GM21529 (cell line): ENCODE measurements at regions not wholly inside any gene's neighbourhood (a gene's known extent, or its start where the extent isn't known, plus 50 kb on each side); places are given as distances from the start of the nearest gene placed in this dataset.
"Not testable (repeated sequence)": the region's sequence is repeated elsewhere in the genome, so short reads cannot be mapped to it uniquely, and the experiment has no call there.

Experiments
- ATAC-seq: cut with Tn5 transposase; IDR thresholded peaks from one replicate; pipeline ENCODE4 v1.9.1; 2021; ENCODE audit not compliant: unreplicated experiment

DNA sequence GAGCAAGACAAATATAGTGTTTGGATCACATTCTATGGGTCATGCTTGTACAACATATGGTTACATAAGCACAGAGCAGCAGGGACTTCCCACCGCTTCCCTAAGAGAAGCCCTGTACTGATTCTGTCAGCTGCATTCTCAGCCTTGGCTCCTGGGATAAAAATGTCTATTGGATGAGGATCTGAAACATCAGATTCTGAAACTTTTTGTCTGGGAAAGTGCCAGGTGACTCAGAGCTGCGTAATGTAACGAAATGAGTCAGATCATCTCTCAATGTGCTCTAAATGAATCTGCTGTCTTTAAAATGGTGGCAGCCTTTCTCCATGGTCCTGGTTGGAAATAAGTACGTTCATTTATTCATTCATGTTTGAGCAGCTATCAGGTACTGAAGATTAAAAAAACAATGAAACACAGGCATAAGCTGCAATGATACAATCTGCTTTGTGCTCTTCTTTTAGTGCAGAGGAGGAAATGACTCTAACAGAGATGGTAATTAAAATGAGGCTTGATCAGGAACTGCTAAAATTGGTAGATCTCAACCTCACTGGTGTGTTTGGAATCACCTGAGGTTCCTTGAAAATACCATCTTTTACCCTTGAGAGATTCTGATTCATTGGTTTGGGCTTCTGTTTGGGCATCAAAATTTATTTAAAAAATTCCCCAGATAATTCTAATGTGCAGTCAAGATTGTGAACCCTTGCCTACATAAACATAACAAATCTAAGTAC, 99.1 kb upstream of the NAP1L1 start:
- peak; percentile 90 for ATAC-seq

DNA sequence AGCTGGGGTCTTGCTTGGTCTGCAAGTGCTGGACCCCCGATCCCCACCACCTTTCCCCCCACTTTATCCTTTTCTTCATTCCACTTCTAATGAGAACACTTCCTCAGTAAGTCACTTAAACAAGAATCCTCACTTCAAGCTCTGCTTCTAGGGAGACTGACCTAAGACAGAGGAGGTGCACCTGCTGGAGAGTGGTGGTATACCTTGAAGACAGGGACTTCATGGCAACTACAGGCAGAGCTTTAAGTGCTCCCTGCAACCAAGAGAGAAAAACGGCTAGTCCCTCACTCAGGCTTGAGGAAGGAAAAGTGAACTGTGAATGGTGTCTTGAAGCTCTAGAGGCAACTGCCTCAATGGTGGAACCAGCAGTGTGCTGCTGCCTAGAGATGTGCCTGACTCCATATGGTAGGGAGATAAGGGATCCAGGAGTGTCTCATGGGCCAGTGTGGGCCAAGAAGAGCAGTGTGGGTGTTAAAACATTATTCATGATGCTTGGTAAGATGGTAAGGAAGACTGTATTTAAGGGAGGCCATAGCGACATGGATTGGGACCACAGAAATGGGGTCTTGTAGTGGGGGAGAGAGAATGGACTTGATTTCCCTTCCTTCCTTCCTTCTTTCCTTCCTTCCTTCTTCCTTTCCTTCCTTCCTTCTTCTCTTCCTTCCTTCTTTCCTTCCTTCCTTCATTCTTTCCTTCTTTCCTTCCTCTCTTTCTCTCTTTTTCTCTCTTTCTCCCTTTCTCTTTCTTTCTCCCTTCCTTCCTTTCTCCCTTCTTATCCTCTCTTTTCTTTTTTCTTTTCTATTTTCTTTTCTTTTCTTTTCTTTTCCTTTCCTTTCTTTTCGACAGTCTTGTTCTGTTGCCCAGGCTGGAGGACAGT, 96.2 kb upstream of the NAP1L1 start:
- ATAC-seq = no peak

DNA sequence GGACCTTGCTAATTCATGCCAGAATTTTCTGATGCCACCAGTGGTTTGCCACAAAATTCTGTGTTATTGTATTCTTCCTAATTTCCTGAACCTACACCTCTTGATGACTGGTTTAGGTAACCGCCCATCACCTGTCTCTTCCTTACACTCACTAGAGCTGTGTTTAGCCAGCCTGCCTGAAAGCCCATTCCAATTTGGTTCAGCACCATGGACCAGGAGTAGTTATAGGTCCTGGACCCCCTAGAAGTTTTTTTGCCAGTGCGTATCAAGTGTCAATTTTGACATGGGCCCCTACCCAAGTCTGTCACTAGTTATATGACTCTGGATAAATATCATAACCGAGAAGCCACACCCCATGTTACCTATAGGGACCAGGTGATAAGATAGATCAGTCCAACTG, 94.0 kb upstream of the NAP1L1 start:
- ATAC-seq = no peak

DNA sequence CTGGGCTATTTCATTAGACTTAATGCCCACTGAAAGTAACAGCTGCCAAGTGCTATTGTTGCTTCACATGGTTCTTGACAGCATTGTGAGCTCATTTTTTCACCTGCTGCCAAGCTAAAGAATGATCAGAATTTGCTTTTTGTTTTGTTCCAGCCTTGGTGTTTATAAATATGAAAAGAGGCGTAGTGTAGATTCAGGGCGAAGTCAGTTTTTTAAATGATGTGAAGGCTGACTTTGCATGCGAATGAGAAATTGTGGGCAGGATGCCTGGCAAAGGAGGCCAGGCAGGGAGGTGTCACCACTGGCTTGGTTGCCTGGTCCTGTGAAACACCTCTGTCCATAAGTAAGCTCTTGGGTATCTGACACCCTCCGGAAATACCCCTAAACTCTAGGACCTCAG, 93.3 kb upstream of the NAP1L1 start:
- ATAC-seq = no peak

DNA sequence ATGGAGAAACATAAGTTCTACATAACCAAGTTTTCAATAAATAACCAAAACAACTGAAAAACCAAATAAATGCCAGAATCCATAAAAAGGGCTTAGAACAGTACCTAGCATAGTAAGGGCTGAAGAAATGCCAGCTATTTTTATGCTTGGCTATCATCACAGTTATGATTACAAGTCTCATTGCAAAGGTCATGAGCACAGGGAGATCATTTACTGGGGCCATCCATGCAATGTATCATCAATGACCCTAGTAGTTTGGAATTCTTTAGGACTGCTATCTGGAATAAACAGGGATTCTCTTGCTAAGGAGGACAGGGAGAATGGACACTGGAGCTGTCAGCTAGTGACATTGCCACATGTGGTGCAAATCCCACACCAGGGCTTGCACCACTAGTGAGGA, 92.5 kb upstream of the NAP1L1 start:
- no peak for ATAC-seq

DNA sequence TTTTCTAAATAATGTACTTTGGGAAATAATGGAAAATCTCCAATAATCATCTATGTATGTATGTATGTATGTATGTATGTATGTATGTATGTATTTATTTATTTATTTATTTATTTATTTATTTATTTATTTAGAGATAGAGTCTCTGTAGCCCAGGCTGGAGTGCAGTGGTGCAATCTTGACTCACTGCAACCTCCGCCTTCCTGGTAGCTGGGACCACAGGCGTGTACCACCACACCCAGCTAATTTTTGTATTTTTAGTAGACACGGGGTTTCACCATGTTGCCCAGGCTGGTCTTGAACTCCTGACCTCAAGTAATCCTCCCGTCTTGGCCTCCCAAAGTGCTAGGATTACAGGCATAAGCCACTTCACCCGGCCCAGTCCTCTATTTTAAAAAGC, 91.5 kb upstream of the NAP1L1 start:
- ATAC-seq = not testable (repeated sequence)

DNA sequence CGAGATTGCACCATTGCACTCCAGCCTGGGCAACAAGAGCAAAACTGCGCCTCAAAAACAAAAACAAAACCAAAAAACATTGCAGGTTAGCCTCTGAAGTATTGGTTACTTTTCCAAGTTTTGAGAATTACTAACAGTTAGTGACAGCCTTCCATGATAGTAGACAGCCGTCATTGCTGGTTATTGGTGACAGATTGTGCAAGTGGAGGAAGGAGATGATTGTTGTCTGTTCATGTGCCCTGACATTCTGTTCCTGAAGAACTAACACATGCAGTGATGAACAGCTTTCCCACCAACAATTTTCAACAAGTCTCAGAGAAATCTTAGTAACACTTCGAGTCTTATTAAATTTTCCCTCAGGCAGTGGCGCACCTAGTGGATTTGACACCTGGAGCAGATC, 89.3 kb upstream of the NAP1L1 start:
- no peak for ATAC-seq

DNA sequence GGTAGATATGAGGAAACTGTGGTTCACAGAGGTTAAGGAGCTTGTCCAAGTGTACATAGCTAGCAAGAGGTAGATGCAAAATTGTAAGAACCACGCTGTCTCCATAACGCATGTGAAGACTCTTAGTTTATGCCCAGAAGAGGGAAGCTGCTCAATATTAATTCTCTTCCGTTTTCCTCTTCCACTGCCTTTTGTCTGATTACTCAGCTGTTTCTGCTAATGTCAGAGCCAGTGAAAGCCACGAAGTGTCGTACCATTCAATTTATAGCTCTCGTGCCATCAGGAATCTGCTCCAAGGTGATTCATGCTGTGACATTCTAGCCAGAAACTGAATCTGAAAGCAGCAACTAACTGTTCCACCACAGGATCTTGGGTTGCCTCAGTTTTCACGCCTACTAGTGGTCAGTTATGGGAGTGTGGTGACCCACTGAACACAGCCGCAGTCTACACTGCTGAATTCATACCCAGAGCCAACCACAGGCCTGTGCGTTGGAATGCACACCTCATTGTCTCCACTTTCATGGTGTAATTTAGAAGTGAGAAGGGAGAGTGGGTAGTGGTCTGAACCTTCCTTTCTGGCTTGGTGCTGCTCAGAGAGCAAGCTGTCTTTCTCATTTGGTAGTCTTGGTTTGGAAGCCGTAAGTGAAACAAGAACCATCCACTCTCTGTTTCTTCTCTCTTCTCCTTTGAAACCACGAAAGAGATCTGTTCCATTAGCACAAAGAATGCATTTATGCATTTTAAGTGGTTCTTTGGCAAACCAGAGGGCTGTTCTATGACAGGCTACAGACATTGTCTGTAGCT, 74.2 kb upstream of the NAP1L1 start:
- peak; percentile 96 for ATAC-seq

DNA sequence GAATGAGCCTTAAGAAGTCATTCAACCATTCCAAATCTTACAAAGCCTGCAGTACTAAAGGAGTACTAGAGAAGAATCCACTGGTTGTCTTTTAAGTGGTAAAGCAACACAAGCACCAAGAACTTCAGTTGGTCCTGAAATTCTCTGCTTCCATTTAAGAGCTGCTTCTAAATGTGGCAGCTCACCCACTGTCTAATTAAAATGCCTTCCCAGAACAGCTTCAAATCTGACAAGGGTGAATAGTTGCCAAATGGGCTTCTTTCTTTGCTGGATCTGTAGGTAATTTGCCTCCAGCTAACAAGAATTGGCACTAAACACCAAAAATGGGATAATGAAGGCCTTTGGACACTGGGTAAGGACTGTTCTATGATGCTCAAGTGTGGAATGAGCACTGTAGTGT, 72.2 kb upstream of the NAP1L1 start:
- ATAC-seq = no peak

DNA sequence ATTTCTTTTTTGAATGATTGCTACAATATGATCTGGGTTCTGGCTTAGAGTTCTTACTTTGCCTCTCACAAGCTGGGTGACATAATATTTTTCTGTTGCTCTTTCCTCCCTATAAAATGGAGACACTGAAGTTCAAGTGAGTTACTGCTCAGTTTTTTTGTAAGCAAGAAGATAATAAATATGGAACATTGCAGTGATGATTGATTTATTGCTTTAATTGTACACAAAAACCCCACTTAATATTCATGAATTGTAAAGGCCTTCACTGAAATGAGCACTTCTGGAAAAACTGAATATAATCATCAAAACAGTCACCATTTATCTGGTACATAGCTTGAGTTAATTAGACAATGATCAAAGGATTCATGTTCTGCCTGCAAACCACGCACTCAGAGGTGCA, 71.8 kb upstream of the NAP1L1 start:
- ATAC-seq = no peak

DNA sequence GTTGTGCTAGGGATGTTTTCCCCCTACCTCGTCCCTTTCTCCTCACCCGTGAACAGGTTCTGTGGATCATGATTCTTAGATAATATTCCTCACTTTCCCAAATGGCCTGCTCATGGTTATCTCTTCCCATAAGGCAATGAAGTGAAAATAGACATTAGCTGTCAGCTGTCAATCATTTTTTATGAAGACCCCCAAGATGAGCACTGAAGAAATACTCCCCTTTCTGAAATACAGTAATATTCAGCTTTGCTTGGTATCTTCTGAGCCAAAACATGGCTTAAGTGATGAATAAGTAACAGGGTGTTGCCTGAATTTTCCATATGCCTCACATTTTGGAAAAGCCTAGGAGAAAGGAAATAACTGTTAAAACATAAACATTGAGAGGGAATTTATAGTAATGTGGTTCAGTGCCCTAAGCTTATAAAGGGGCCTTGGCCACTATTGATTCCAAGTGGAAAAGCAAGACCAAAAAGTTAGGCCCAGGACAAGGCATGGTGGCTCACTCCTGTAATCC, 70.7 kb upstream of the NAP1L1 start:
- ATAC-seq = no peak

DNA sequence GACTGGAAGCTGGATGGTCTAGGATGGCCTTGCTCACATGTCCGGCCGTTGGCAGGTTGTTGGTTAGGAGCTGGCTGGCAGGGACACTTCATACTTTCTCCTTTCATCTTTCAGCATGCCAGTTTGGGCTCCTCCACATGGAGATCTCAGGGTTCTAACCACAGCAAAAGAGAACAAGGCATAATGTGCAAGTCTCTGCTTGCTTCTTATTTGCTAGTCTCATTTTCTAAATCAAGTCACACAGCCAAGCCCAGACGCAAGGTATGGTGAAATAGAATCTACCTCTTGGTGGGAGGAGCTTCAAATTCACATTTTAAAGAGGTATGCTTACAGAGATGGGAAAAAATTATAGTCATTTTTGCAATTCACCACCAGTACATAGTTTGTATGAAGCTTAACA, 69.1 kb upstream of the NAP1L1 start:
- no peak for ATAC-seq

DNA sequence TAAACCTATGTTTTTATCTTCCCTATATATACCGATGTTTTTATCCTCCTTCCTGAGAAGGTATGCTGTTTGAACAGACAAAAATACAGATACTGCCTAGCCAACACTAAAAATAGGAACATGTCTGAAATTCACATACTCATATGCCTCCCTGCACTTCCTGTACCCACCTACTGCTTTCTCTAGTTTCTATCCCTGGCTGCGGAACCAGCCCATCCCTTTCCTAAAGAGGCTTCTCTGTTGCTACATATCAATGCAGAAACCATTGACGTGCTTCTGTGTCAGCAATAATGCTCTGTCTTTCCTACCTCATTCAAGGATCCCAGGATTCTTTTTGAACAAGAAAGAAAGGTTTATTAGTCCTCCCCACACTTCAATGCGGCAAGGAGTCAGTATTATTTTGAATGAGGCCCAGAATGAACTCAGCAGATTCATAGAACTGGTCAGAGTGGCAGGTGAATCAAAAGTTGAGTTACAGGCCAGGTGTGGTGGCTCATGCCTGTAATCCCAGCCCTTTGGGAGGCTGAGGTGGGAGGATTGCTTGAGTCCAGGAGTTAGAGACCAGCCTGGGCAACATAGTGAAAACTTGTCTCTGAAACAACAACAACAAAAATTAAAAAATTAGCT, 67.8 kb upstream of the NAP1L1 start:
- ATAC-seq = peak; percentile 94

DNA sequence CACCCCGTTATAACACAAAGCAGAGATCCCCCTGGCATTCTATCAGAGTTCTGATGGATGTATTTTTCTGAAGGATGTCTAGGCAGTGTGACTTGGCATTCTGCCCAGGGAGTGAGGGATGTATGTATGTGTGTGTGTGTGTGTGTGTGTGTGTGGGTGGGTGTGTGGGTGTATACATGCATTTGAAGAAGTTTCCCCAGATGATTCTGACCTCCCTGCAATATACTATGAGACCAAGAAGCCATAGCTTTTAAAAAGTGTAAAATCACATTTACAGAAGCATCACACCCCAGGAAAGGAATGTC, 59.7 kb upstream of the NAP1L1 start:
- no peak for ATAC-seq

DNA sequence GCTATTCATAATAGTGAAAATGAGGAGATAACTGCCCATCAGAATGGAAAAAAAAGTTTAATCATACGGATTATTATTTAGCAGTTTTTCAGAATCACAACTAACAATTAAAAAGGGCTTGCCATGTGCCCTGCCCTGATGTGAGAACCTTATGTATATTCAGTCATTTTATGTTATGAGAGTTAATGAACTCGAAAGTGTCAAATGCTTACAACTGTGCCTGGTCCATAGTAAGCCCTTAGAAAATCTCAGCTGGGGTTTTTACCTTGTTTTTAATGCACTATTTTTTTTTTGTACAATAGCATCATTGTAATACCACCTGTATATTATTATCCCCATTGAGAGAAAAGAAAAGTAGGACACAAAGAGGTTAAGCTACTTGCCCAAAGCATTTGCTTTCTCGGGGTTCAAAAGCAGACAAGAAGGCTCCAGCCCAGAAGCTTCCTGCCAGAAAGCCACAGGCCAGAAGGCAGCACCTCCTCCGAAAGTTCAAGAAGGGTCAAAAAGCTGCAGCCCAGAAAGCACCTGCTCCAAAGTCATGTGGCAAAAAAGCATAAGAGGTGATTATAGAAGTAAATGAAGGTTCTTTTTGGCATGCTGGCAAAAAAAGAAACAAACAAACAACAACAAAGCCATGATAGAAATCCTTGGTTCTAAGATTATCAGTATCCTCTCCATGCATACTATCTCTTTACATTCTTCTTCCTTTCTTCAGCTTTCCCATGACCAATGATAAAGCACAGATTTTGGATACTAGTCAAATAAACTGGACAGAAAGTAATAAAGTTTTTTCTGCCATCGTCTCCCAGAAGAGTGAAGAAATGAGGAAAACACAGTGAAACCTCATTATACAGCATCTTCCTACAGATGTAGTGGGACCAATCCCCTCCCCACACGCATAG, 59.1 kb upstream of the NAP1L1 start:
- ATAC-seq = peak; percentile 98

DNA sequence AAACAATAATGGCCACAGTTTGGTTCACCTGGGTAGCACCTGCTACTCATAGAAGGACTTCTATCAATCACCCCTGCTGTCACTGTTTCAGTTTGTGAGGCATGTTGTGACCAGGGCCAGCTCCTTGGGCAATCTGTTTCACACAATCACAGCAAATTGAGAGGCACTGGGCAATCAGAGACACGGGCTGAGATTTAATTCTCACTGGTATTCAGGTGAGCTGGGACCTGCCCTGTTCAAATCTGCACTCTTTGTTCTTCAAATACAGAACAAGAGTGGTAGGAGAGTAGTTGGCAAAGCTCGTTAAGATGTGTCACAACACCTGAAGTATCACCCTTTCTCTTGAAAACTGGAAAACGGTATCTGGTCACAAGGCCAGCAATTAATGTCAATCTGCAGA, 57.8 kb upstream of the NAP1L1 start:
- no peak for ATAC-seq

DNA sequence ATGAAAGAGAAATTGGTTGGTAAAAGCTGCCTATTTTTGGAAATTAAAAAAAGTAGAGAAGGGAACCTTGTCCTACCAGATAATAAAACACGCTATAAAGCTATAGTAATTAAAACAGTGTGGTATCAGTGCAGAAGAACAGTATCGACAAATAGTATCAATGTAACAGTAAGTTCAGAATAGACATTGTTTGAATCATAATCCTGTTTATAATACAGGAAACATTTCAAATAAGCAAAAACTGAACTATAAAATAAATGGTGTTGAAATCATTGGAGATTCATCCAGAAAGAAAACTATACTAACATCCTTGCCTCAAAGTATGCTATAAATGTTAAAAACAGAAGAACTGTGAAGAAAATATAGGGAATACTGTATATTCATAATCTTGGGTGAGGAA, 54.2 kb upstream of the NAP1L1 start:
- ATAC-seq = no peak

DNA sequence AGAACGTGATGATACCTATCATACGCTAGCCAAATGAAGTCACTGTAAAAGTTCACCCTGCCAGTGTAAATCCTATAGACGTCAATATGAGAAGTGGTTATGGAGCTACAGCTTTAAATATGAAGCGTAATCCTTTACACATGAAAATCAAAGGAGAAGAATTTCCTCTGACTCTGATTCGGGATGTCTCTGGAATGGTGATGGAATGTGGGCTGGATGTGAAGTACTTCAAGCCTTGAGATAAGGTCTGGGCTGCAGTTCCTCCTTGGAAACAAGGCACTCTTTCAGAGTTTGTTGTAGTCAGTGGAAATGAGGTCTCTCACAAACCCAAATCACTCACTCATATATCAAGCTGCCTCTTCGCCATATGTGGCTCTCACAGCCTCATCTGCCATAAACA, 53.1 kb upstream of the NAP1L1 start:
- no peak for ATAC-seq

DNA sequence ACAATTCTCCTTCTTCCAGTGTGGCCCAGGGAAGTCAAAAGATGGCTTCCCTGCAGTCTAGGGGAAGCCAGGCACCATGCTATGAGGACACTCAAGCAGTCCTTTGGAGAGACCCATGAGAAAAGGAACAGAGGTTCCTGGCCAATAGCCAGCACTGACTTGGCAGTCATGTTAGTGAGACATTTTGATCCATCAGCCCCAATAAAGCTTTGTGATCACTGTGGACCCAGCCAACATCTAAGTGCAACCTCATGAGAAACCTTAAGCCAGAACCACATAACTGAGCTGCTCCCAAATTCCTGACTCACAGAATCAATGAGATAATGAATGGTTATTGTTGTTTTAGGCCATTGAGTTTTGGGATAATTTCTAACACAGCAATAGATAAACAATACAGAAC, 51.0 kb upstream of the NAP1L1 start:
- no peak for ATAC-seq
